ENCODE measurements at regions not wholly inside any gene's neighbourhood (a gene's known extent, or its start where the extent isn't known, plus 50 kb on each side); places are given as distances from the start of the nearest gene placed in this dataset.

DNA sequence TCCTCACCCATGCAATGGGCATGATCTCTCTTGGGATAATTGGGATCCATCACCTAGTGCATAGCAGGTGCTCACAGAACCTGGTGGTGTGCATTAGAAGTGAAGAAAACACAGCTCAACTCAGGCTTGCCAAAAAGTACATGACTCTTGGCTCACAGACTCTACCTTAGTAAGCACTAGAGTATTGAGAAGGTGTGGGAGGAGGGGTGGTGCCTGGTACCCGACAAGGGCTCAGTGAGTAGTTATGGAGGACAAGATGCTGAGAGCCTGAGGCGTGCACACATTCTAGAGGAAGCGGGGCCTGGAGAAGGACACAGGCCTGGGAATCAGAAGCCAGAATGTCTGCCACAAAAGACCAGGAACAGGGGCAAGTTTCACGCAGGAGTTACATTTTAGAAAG lies 100.3 kb upstream of the GRIK3 start:
- 70 to 71% methylated on average over 4 of the region's 4 CpGs for WGBS, 2 donors
- Histone ChIP-seq H3K4me1 (ENCODE audit: control insufficient read depth in 1 of 2, insufficient read depth in 2 of 2, low read length in 2 of 2) (no peaks in the 10 kb centered on the region), H3K27ac (ENCODE audit: low read depth in 1 of 2, low read length in 2 of 2) (no peak overlapping the region), H3K27me3 (ENCODE audit: control insufficient read depth in 1 of 2, insufficient read depth in 2 of 2, low read length in 1 of 2) (peaks cover 0 to 2% of the 10 kb centered on the region in 2 donors), H3K4me3 (ENCODE audit: low read length in 2 of 2) (no peak overlapping the region), H3K36me3 (ENCODE audit: control insufficient read depth in 1 of 2, insufficient read depth in 2 of 2, low read length in 1 of 2) (no peaks in the 10 kb centered on the region), H3K9me3 (ENCODE audit: control insufficient read depth, low read length) (no peaks in the 10 kb centered on the region)
- ATAC-seq (ENCODE audit: low FRiP score) (no peak), DNase-seq (no peak)
- intact Hi-C loops (cut with DNase I) = no loop called here

DNA sequence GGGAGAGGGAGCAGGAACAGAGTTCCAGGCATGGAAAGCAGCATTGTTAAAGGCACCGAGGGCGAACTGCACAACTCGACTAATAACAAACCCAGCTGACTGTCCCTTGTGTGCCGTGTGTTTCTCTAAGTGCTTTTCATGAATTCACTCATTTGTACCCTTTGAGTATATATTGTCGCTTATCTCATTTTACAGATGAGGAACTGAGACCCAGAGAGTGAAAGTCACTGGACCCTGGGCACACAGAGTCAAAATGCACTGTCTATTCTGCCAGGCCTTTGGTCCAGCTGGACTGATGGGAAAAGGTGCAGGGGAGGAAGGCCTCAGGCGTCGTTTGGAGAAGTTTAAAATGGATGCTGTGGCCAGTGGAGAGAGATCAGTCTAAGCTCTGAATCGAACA lies 100.7 kb upstream of the GRIK3 start:
- peaks cover 0 to 2% of the 10 kb centered on the region in 2 donors for H3K27me3 ChIP-seq (ENCODE audit: control insufficient read depth in 1 of 2, insufficient read depth in 2 of 2, low read length in 1 of 2)
- no peaks in the 10 kb centered on the region for H3K4me1 ChIP-seq (ENCODE audit: control insufficient read depth in 1 of 2, insufficient read depth in 2 of 2, low read length in 2 of 2)
- no peak for ATAC-seq (ENCODE audit: low FRiP score)
- no peak overlapping the region for H3K4me3 ChIP-seq (ENCODE audit: low read length in 2 of 2)
- intact Hi-C loops (cut with DNase I) = loop anchor here in 1 of 2 donors (5.0 kb wide), 1 partner anchor 1647 kb away; no protein-coding TSS in a partner anchor
- DNase-seq = no peak
- no peak overlapping the region for H3K27ac ChIP-seq (ENCODE audit: low read depth in 1 of 2, low read length in 2 of 2)
- H3K36me3 ChIP-seq (ENCODE audit: control insufficient read depth in 1 of 2, insufficient read depth in 2 of 2, low read length in 1 of 2) = no peaks in the 10 kb centered on the region
- 73 to 75% methylated on average over 8 of the region's 8 CpGs for WGBS, 2 donors
- H3K9me3 ChIP-seq (ENCODE audit: control insufficient read depth, low read length) = no peaks in the 10 kb centered on the region

DNA sequence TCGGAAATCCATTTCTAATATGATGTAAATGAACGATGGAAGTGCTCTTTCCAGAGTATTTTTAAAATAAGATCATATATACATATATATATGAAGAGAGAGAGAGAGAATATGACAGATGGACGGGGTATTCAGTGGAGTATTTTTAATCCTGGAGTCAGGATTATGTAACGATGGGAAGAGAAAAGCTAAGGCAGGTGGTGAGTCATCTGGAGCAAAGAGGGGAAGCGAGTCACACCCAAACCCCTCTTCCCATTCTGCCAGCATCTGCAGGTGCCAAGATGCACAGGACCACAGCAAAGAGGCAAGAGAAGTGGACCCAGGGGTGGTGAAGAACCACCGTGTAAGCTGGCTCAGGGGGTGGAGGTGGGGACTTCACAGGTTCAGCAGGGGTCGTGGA lies 102.7 kb upstream of the GRIK3 start:
- H3K27ac ChIP-seq (ENCODE audit: low read depth in 1 of 2, low read length in 2 of 2) = no peak overlapping the region
- peaks cover 0 to 2% of the 10 kb centered on the region in 2 donors for H3K27me3 ChIP-seq (ENCODE audit: control insufficient read depth in 1 of 2, insufficient read depth in 2 of 2, low read length in 1 of 2)
- 57 to 61% methylated on average over 7 of the region's 7 CpGs for WGBS, 2 donors
- DNase-seq (no peak), ATAC-seq (ENCODE audit: low FRiP score) (no peak)
- no peaks in the 10 kb centered on the region for H3K36me3 ChIP-seq (ENCODE audit: control insufficient read depth in 1 of 2, insufficient read depth in 2 of 2, low read length in 1 of 2)
- no peaks in the 10 kb centered on the region for H3K9me3 ChIP-seq (ENCODE audit: control insufficient read depth, low read length)
- intact Hi-C loops (cut with DNase I) = loop anchor here in 1 of 2 donors (5.0 kb wide), 1 partner anchor 1645 kb away; no protein-coding TSS in a partner anchor
- no peak overlapping the region for H3K4me3 ChIP-seq (ENCODE audit: low read length in 2 of 2)
- no peaks in the 10 kb centered on the region for H3K4me1 ChIP-seq (ENCODE audit: control insufficient read depth in 1 of 2, insufficient read depth in 2 of 2, low read length in 2 of 2)

DNA sequence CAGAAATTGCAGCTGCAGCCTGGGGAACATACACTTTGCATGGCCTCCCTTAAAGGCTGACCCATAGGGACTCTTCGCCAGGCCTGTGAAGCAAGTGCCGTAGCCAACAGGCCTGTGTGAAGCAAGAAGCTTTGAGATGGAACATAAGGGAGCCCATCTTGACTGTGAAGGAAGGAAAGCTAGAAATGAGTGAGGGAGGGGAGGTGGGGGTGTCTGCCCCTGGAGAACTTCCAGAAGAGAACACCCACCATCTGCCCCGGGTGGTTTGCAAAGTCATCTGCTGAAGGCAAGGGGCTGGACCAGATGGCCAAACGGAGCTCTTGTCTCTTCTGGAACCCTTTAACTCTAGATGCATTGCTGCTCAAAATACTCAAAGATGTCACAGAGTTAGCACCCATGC lies 103.3 kb upstream of the GRIK3 start:
- ATAC-seq (ENCODE audit: low FRiP score) = no peak
- H3K27ac ChIP-seq (ENCODE audit: low read depth in 1 of 2, low read length in 2 of 2) = no peak overlapping the region
- no peaks in the 10 kb centered on the region for H3K36me3 ChIP-seq (ENCODE audit: control insufficient read depth in 1 of 2, insufficient read depth in 2 of 2, low read length in 1 of 2)
- no peaks in the 10 kb centered on the region for H3K4me1 ChIP-seq (ENCODE audit: control insufficient read depth in 1 of 2, insufficient read depth in 2 of 2, low read length in 2 of 2)
- intact Hi-C loops (cut with DNase I) = loop anchor here in 1 of 2 donors (5.0 kb wide), 1 partner anchor 1645 kb away; no protein-coding TSS in a partner anchor
- no peaks in the 10 kb centered on the region for H3K9me3 ChIP-seq (ENCODE audit: control insufficient read depth, low read length)
- DNase-seq = no peak
- no peak overlapping the region for H3K4me3 ChIP-seq (ENCODE audit: low read length in 2 of 2)
- H3K27me3 ChIP-seq (ENCODE audit: control insufficient read depth in 1 of 2, insufficient read depth in 2 of 2, low read length in 1 of 2) = peaks cover 0 to 2% of the 10 kb centered on the region in 2 donors
- 77 to 85% methylated on average over 4 of the region's 4 CpGs for WGBS, 2 donors

DNA sequence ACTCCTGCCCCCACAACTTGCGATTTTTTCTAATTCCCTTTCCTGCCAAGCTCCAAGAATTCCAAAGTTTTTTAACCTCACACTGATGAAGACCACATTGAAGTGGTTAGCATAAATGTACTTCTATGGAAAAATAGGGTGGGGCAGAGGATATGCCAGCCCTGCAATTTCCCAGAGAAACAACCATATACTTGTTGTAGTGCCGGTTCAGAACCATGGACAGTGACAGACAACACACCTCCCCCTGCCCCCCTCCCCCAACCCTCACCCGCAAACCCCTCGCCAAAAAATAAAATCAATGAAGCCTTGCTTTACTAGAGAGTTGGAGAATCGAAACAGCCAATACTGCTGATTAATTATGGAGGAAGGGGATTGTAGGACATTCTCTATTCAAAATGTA lies 109.5 kb upstream of the GRIK3 start:
- no peaks in the 10 kb centered on the region for H3K27me3 ChIP-seq (ENCODE audit: control insufficient read depth in 1 of 2, insufficient read depth in 2 of 2, low read length in 1 of 2)
- H3K4me3 ChIP-seq (ENCODE audit: low read length in 2 of 2) = no peak overlapping the region
- no peaks in the 10 kb centered on the region for H3K36me3 ChIP-seq (ENCODE audit: control insufficient read depth in 1 of 2, insufficient read depth in 2 of 2, low read length in 1 of 2)
- peaks cover 2% of the 10 kb centered on the region for H3K9me3 ChIP-seq (ENCODE audit: control insufficient read depth, low read length)
- no peaks in the 10 kb centered on the region for H3K4me1 ChIP-seq (ENCODE audit: control insufficient read depth in 1 of 2, insufficient read depth in 2 of 2, low read length in 2 of 2)
- intact Hi-C loops (cut with DNase I) = no loop called here
- no peak overlapping the region for H3K27ac ChIP-seq (ENCODE audit: low read depth in 1 of 2, low read length in 2 of 2)
- 30 to 33% methylated on average over 5 of the region's 5 CpGs for WGBS, 2 donors
- DNase-seq (no peak), ATAC-seq (ENCODE audit: low FRiP score) (no peak)

DNA sequence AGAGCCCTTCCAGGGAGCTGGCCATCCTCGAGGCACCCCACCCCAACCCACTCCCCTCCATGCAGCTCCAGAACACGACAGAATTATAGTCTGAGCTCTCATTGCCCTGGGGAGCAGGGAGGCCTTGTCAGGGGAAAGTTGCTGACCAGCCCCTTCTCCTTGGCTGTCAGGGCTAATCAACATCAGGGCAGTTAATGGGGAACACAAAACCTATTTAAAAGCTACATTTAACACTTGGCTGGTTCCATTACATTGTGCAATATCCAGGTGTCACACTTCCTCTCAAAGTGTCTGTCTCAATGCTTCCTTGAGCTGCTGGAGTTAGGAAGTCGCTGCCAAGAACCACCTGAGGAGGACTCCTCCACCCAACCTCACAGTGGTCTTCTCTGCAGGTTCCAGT lies 111.8 kb upstream of the GRIK3 start:
- Histone ChIP-seq H3K4me1 (ENCODE audit: control insufficient read depth in 1 of 2, insufficient read depth in 2 of 2, low read length in 2 of 2) (no peaks in the 10 kb centered on the region), H3K27me3 (ENCODE audit: control insufficient read depth in 1 of 2, insufficient read depth in 2 of 2, low read length in 1 of 2) (no peaks in the 10 kb centered on the region), H3K4me3 (ENCODE audit: low read length in 2 of 2) (no peak overlapping the region), H3K27ac (ENCODE audit: low read depth in 1 of 2, low read length in 2 of 2) (no peak overlapping the region), H3K9me3 (ENCODE audit: control insufficient read depth, low read length) (peaks cover 2% of the 10 kb centered on the region), H3K36me3 (ENCODE audit: control insufficient read depth in 1 of 2, insufficient read depth in 2 of 2, low read length in 1 of 2) (no peaks in the 10 kb centered on the region)
- ATAC-seq (ENCODE audit: low FRiP score) (no peak), DNase-seq (no peak)
- WGBS, 2 donors = 44 to 49% methylated on average over 3 of the region's 3 CpGs
- intact Hi-C loops (cut with DNase I) = no loop called here

DNA sequence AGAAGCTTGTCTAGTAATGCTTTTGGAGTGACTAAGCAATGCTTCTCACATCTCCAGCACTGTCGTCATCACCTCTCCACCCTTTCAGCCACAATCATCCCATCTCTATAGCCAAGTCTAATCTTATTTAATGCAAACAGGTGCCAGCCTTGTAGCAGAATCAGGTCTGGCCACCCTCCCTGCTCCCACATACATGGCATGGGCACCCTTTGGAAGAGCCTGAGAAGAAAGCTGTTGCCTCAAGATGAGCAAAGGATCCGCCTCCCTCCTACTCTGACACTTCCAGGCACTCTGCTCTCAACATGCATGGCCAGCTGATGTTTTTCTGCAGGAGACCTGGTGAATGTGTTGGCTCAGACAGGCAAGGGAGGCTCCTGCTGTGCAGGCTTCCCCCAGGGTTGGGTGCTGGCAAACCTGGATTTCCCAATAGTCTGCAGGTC lies 113.1 kb upstream of the GRIK3 start:
- Histone ChIP-seq H3K9me3 (ENCODE audit: control insufficient read depth, low read length) (peaks cover 2% of the 10 kb centered on the region), H3K36me3 (ENCODE audit: control insufficient read depth in 1 of 2, insufficient read depth in 2 of 2, low read length in 1 of 2) (no peaks in the 10 kb centered on the region), H3K27me3 (ENCODE audit: control insufficient read depth in 1 of 2, insufficient read depth in 2 of 2, low read length in 1 of 2) (no peaks in the 10 kb centered on the region), H3K4me1 (ENCODE audit: control insufficient read depth in 1 of 2, insufficient read depth in 2 of 2, low read length in 2 of 2) (no peaks in the 10 kb centered on the region), H3K27ac (ENCODE audit: low read depth in 1 of 2, low read length in 2 of 2) (no peak overlapping the region), H3K4me3 (ENCODE audit: low read length in 2 of 2) (no peak overlapping the region)
- no peak for DNase-seq
- no peak for ATAC-seq (ENCODE audit: low FRiP score)
- intact Hi-C loops (cut with DNase I) = no loop called here
- WGBS, 2 donors = 61 to 62% methylated on average over 2 of the region's 2 CpGs

DNA sequence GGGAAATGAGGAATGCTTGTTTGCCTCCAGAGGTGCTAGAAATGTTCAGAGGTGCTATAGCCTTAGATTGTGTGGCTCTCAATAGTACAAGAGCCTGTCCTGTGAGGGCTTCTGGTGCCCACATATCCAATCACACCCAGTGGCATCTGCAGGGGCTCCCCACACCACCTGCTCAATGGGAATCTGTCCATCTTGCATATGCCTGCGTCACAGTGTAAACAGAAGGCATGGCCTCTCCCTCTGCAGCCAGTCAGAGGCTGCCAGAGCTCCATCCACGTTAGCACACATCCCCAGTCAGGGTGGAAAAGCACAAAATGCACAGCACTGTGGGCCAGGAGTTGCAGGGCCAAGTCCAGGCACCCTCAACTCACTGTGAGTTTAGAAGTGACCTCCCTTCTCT lies 113.6 kb upstream of the GRIK3 start:
- Histone ChIP-seq H3K4me3 (ENCODE audit: low read length in 2 of 2) (no peak overlapping the region), H3K27ac (ENCODE audit: low read depth in 1 of 2, low read length in 2 of 2) (no peak overlapping the region), H3K27me3 (ENCODE audit: control insufficient read depth in 1 of 2, insufficient read depth in 2 of 2, low read length in 1 of 2) (no peaks in the 10 kb centered on the region), H3K4me1 (ENCODE audit: control insufficient read depth in 1 of 2, insufficient read depth in 2 of 2, low read length in 2 of 2) (no peaks in the 10 kb centered on the region), H3K36me3 (ENCODE audit: control insufficient read depth in 1 of 2, insufficient read depth in 2 of 2, low read length in 1 of 2) (no peaks in the 10 kb centered on the region), H3K9me3 (ENCODE audit: control insufficient read depth, low read length) (peaks cover 2% of the 10 kb centered on the region)
- intact Hi-C loops (cut with DNase I) = no loop called here
- no peak for DNase-seq
- no peak for ATAC-seq (ENCODE audit: low FRiP score)
- WGBS, 2 donors = 47 to 53% methylated on average over 2 of the region's 2 CpGs

DNA sequence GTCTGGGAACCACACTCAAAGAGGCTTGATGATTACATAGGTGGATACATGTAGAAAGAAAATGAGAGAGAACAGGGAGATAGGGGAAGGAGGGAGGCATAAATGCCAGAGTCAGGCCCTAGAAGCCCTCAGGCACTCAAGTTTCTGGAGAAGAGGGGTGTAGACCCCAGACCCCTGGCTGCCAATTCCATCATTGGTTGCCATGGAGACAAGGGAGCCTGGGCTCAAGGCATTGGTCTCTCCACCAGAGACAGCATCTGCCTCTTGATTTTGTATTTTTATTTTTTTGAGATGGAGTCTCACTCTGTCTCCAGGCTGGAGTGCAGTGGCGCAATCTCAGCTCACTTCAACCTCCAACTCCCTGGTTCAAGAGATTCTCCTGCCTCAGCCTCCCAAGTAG lies 114.3 kb upstream of the GRIK3 start:
- DNase-seq (no peak), ATAC-seq (ENCODE audit: low FRiP score) (no peak)
- no peaks in the 10 kb centered on the region for H3K27me3 ChIP-seq (ENCODE audit: control insufficient read depth in 1 of 2, insufficient read depth in 2 of 2, low read length in 1 of 2)
- no peak overlapping the region for H3K4me3 ChIP-seq (ENCODE audit: low read length in 2 of 2)
- 90 to 100% methylated on average over 1 of the region's 1 CpG for WGBS, 2 donors
- H3K36me3 ChIP-seq (ENCODE audit: control insufficient read depth in 1 of 2, insufficient read depth in 2 of 2, low read length in 1 of 2) = no peaks in the 10 kb centered on the region
- H3K9me3 ChIP-seq (ENCODE audit: control insufficient read depth, low read length) = peaks cover 2% of the 10 kb centered on the region
- intact Hi-C loops (cut with DNase I) = no loop called here
- no peak overlapping the region for H3K27ac ChIP-seq (ENCODE audit: low read depth in 1 of 2, low read length in 2 of 2)
- H3K4me1 ChIP-seq (ENCODE audit: control insufficient read depth in 1 of 2, insufficient read depth in 2 of 2, low read length in 2 of 2) = no peaks in the 10 kb centered on the region
